Spleen (tissue), 7 donors: ENCODE measurements at regions not wholly inside any gene's neighbourhood (a gene's known extent, or its start where the extent isn't known, plus 50 kb on each side); places are given as distances from the start of the nearest gene placed in this dataset.

ENCODE experiments used
- POLR2A ChIP-seq, 3 donors: fragments of 450-650 bp; IDR thresholded peaks; one replicate each; pipeline ENCODE4 v1.5.1; 2017; ENCODE audit warnings: antibody characterized with exemption in 3 of 3, mild to moderate bottlenecking in 1 of 3
- TF ChIP-seq, protein P1 (sequence below), 11 experiments: fragments of 200-600 bp in 7 of 11; fragments of 450-650 bp in 4 of 11; sonication (generic) in 4 of 11; IDR thresholded peaks in 8 of 11; conservative IDR thresholded peaks in 3 of 11; 1 replicate in 7 of 11; 2 replicates in 4 of 11; pipeline versions ENCODE4 v1.4.0 to v1.8.0; 2016 to 2021; ENCODE audit warnings: antibody characterized with exemption in 11 of 11, inconsistent platforms in 4 of 11, mild to moderate bottlenecking in 1 of 11
- donor health status: DM: no; HTN: no; CAD: no; lungs with moderate emphysema.
- donor health status: DM: no; HTN: no; CAD: no.
- donor health status: DM: no; HTN: no; CAD: no.

DNA sequence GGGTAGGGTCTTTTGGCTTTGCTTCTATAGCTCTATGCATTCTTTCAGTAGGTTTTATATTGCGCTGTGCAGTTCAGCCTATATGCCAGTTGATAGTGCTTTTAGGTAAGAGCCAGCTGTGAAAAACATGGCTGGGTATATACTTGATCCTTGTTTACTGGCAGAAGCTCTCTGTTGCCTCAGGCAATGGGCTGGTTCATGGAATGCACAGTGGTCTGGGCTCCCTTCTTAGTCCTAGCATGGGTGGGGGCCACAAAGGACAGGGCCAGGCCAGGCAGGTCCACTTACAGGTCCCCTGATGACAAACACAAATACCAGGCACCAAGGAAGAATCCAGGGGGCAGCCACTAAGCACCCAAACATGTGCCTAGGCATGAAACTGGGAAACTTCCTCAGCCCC lies 240.7 kb downstream of the SEC23A start:
- TF ChIP-seq, protein P1, sequence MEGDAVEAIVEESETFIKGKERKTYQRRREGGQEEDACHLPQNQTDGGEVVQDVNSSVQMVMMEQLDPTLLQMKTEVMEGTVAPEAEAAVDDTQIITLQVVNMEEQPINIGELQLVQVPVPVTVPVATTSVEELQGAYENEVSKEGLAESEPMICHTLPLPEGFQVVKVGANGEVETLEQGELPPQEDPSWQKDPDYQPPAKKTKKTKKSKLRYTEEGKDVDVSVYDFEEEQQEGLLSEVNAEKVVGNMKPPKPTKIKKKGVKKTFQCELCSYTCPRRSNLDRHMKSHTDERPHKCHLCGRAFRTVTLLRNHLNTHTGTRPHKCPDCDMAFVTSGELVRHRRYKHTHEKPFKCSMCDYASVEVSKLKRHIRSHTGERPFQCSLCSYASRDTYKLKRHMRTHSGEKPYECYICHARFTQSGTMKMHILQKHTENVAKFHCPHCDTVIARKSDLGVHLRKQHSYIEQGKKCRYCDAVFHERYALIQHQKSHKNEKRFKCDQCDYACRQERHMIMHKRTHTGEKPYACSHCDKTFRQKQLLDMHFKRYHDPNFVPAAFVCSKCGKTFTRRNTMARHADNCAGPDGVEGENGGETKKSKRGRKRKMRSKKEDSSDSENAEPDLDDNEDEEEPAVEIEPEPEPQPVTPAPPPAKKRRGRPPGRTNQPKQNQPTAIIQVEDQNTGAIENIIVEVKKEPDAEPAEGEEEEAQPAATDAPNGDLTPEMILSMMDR (IDR thresholded peaks at IDR 0.05 in 8 of 11, conservative IDR thresholded peaks at IDR 0.05 in 3 of 11): no peak
- no peak for TF ChIP-seq POLR2A (IDR thresholded peaks at IDR 0.05)
